Suprapubic skin (tissue), 4 donors: ENCODE measurements at regions not wholly inside any gene's neighbourhood (a gene's known extent, or its start where the extent isn't known, plus 50 kb on each side); places are given as distances from the start of the nearest gene placed in this dataset.

Experiments
- POLR2A ChIP-seq, 2 donors: fragments of 450-650 bp; IDR thresholded peaks; one replicate each; pipeline ENCODE4 v1.6.1; 2017; ENCODE audit warnings: antibody characterized with exemption in 2 of 2, mild to moderate bottlenecking in 2 of 2, moderate library complexity in 2 of 2
- POLR2AphosphoS5 ChIP-seq, 3 donors: sonication (generic); formaldehyde crosslinking; IDR thresholded peaks; one replicate each; pipeline ENCODE4 v1.6.1; 2017; ENCODE audit warnings: antibody characterized with exemption in 3 of 3
- TF ChIP-seq, protein P1 (sequence below), 2 donors: fragments of 200-600 bp in 1 of 2; fragments of 450-650 bp in 1 of 2; sonication (generic) in 1 of 2; IDR thresholded peaks; one replicate each; pipeline ENCODE4 v1.5.1; 2016 to 2019; ENCODE audit warnings: antibody characterized with exemption in 2 of 2, mild to moderate bottlenecking in 1 of 2, moderate library complexity in 1 of 2

DNA sequence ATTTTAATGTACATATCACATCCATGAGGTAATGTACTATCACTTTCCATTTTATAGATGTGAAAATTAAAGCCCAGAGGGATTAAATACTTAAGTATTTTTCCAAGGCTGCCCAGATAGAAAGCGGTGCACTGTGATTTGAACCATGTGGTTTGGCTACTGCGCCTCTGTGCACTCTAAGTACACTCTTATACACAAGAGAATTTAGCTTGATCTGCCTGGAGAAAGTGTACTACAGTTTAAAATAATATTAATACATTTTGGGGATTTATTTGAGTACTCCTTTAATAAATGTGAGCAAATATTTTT is 360.4 kb upstream of the ACTBL2 start:
- TF ChIP-seq, protein P1, sequence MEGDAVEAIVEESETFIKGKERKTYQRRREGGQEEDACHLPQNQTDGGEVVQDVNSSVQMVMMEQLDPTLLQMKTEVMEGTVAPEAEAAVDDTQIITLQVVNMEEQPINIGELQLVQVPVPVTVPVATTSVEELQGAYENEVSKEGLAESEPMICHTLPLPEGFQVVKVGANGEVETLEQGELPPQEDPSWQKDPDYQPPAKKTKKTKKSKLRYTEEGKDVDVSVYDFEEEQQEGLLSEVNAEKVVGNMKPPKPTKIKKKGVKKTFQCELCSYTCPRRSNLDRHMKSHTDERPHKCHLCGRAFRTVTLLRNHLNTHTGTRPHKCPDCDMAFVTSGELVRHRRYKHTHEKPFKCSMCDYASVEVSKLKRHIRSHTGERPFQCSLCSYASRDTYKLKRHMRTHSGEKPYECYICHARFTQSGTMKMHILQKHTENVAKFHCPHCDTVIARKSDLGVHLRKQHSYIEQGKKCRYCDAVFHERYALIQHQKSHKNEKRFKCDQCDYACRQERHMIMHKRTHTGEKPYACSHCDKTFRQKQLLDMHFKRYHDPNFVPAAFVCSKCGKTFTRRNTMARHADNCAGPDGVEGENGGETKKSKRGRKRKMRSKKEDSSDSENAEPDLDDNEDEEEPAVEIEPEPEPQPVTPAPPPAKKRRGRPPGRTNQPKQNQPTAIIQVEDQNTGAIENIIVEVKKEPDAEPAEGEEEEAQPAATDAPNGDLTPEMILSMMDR (IDR thresholded peaks at IDR 0.05): no peak
- TF ChIP-seq POLR2A (IDR thresholded peaks at IDR 0.05) (no peak), POLR2AphosphoS5 (IDR thresholded peaks at IDR 0.05) (no peak)
